Panc1 (cell line): ENCODE measurements at regions not wholly inside any gene's neighbourhood (a gene's known extent, or its start where the extent isn't known, plus 50 kb on each side); places are given as distances from the start of the nearest gene placed in this dataset.

ENCODE experiments used
- ATAC-seq: fragments of 200-7000 bp; cut with Tn5 transposase; 2 replicates; pipeline ENCODE4 v1.9.1; 2020; ENCODE audit warnings: mild to moderate bottlenecking, moderate library complexity
- BruUV-seq: library from RNA; stranded (reverse); fragments of 400-500 nt; replicated peaks from 2 replicates; lab custom pipeline; 2021; lab: Mats Ljungman, UMichigan
- CTCF ChIA-PET: fragments of 300-600 bp; sonication (Branson Sonifier 250); formaldehyde crosslinking; loops from one replicate; lab custom pipeline; 2022; ENCODE audit warnings: antibody characterized with exemption; lab: Charles Lee
- POLR2A ChIA-PET: fragments of 300-600 bp; sonication (Branson Sonifier 250); formaldehyde crosslinking; loops from one replicate; lab custom pipeline; 2022; ENCODE audit warnings: antibody characterized with exemption; lab: Charles Lee
- DNase-seq: peaks from one replicate; pipeline ENCODE4 v3.0.0-alpha.2; 2010; ENCODE audit warnings: low read depth, low spot score
- H3K27ac ChIP-seq: 2 replicates; pipeline ENCODE4 v1.5.1; 2011; ENCODE audit warnings: mild to moderate bottlenecking, low read length, inconsistent platforms
- H3K27me3 ChIP-seq: fragments of 200-500 bp; sonication (Bioruptor generic); 2 replicates; pipeline ENCODE4 v1.6.0; 2014; ENCODE audit warnings: low read length, inconsistent platforms; ENCODE audit not compliant: control insufficient read depth, insufficient read depth
- H3K36me3 ChIP-seq: fragments of 200-500 bp; sonication (Bioruptor generic); 2 replicates; pipeline ENCODE4 v1.5.1; 2014; ENCODE audit warnings: inconsistent platforms, mild to moderate bottlenecking, low read length, moderate library complexity; ENCODE audit not compliant: control insufficient read depth, insufficient read depth
- H3K4me1 ChIP-seq: 2 replicates; pipeline ENCODE4 v1.5.1; 2011; ENCODE audit warnings: inconsistent platforms, mild to moderate bottlenecking, low read length, moderate library complexity; ENCODE audit not compliant: control insufficient read depth, insufficient read depth
- H3K4me3 ChIP-seq, 2 experiments: 2 replicates each; pipeline ENCODE4 v1.5.1; 2011 to 2012; ENCODE audit warnings: low read depth in 2 of 2, low read length in 2 of 2, mild to moderate bottlenecking in 2 of 2, inconsistent platforms in 1 of 2, moderate library complexity in 1 of 2
- H3K9me3 ChIP-seq: fragments of 200-500 bp; sonication (Bioruptor generic); 2 replicates; pipeline ENCODE4 v1.5.1; 2014; ENCODE audit warnings: low read depth, mild to moderate bottlenecking, inconsistent platforms, low read length, moderate library complexity; ENCODE audit not compliant: control insufficient read depth, insufficient read depth
- POLR2AphosphoS5 ChIP-seq: IDR thresholded peaks from 2 replicates; pipeline ENCODE4 v1.6.1; 2012; ENCODE audit warnings: mild to moderate bottlenecking, low read depth, low read length, moderate library complexity
- SIN3A ChIP-seq: IDR thresholded peaks from 2 replicates; pipeline ENCODE4 v1.6.1; 2012; ENCODE audit warnings: low read depth, mild to moderate bottlenecking, low read length, moderate library complexity, borderline replicate concordance; ENCODE audit not compliant: insufficient read depth
- TCF7L2 ChIP-seq: IDR thresholded peaks from 2 replicates; pipeline ENCODE4 v1.6.1; 2011; ENCODE audit warnings: mild to moderate bottlenecking, low read depth, low read length, inconsistent platforms
- in situ Hi-C: cut with HindIII; loops from 2 replicates; pipeline ENCODE4 v1.10.0; 2016; ENCODE audit warnings: low sequenced_read_pairs, low pct_unique_long_range_greater_than_20kb
- intact Hi-C: fragments of 100-400 bp; cut with micrococcal nuclease; formaldehyde crosslinking; loops from one replicate; pipeline ENCODE4 v1.10.0; 2022; ENCODE audit not compliant: unreplicated experiment
- TF ChIP-seq, protein P1 (sequence below): fragments of 450-650 bp; IDR thresholded peaks from 2 replicates; pipeline ENCODE4 v1.5.1; 2017; ENCODE audit warnings: mild to moderate bottlenecking
- TF ChIP-seq, protein P2 (sequence below), 2 experiments: IDR thresholded peaks; 2 replicates each; pipeline ENCODE4 v1.6.1; 2011 to 2012; ENCODE audit warnings: low read depth in 2 of 2, control low read depth in 1 of 2, low read length in 1 of 2, mild to moderate bottlenecking in 1 of 2, moderate library complexity in 1 of 2; ENCODE audit not compliant: insufficient read depth in 1 of 2

DNA sequence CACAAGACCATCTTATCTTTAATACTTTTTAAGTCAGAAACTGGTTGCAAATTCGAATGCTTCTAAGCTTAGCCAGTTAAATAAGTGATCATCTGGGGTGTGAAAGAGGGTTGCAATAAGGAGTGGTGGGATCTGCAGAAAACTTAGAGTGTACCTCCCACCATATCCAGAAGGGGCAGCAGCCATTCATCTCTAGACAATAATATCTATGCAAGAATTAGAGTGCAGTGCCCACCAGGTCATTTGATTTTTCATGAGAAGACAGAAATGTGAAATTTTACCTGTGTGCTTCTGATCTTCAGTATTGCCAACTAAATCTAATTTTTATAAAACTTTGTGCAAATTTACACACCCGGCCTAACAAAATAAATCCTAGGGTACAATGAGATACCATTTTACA lies 127.2 kb upstream of the SP4 start:
- H3K9me3 ChIP-seq: no peaks in the 10 kb centered on the region
- H3K27ac ChIP-seq: no peak overlapping the region
- H3K36me3 ChIP-seq: no peaks in the 10 kb centered on the region
- intact Hi-C loops: no loop called here
- ATAC-seq (no peak), DNase-seq (no peak)
- no peak overlapping the region for H3K4me3 ChIP-seq
- H3K4me1 ChIP-seq: no peaks in the 10 kb centered on the region
- in situ Hi-C loops: no loop called here
- ChIA-PET CTCF (interaction anchor here (0.7 to 0.9 kb wide), 2 partner anchors 9 to 39 kb away, joined by 4 to 5 read pairs; no protein-coding TSS in a partner anchor), POLR2A (no interaction called here)
- BruUV-seq: no TSS peak
- H3K27me3 ChIP-seq: no peaks in the 10 kb centered on the region
- TF ChIP-seq, protein P1, sequence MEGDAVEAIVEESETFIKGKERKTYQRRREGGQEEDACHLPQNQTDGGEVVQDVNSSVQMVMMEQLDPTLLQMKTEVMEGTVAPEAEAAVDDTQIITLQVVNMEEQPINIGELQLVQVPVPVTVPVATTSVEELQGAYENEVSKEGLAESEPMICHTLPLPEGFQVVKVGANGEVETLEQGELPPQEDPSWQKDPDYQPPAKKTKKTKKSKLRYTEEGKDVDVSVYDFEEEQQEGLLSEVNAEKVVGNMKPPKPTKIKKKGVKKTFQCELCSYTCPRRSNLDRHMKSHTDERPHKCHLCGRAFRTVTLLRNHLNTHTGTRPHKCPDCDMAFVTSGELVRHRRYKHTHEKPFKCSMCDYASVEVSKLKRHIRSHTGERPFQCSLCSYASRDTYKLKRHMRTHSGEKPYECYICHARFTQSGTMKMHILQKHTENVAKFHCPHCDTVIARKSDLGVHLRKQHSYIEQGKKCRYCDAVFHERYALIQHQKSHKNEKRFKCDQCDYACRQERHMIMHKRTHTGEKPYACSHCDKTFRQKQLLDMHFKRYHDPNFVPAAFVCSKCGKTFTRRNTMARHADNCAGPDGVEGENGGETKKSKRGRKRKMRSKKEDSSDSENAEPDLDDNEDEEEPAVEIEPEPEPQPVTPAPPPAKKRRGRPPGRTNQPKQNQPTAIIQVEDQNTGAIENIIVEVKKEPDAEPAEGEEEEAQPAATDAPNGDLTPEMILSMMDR: peak; percentile 39; the same call in 1 of the 2 replicates
- TF ChIP-seq POLR2AphosphoS5: no peak

DNA sequence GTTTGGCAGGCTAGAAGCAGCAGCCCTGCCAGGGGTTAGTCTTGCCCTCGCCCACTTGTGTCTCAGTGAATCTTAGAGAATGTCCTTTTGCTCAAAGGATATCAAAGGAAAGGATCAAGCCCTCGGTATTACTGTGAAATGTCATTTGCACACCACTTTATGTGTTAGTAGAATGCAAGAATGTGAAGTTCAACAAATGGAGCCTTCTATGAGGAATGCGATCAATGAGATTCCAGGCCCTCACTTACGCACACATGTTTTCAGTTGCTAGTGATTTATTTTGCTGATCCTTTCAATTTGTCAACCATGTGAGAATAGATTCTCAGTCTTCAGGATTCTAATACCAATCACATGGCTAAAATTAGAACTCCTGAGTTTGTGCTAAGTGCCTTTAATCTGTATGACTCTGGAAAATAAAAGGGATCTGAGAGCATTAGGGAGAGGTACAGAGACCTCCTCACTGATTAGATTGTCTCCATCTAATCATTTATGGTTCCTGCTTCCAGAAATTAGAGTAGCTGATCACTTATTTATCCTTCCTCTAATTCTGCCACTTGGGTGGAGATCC lies 123.0 kb upstream of the SP4 start:
- Histone ChIP-seq H3K27ac (no peak overlapping the region), H3K9me3 (no peaks in the 10 kb centered on the region), H3K27me3 (no peaks in the 10 kb centered on the region), H3K36me3 (no peaks in the 10 kb centered on the region), H3K4me1 (no peaks in the 10 kb centered on the region), H3K4me3 (no peak overlapping the region)
- ATAC-seq (no peak), DNase-seq (no peak)
- no TSS peak for BruUV-seq
- POLR2A ChIA-PET: no interaction called here
- CTCF ChIA-PET: no interaction called here
- TF ChIP-seq, protein P2, sequence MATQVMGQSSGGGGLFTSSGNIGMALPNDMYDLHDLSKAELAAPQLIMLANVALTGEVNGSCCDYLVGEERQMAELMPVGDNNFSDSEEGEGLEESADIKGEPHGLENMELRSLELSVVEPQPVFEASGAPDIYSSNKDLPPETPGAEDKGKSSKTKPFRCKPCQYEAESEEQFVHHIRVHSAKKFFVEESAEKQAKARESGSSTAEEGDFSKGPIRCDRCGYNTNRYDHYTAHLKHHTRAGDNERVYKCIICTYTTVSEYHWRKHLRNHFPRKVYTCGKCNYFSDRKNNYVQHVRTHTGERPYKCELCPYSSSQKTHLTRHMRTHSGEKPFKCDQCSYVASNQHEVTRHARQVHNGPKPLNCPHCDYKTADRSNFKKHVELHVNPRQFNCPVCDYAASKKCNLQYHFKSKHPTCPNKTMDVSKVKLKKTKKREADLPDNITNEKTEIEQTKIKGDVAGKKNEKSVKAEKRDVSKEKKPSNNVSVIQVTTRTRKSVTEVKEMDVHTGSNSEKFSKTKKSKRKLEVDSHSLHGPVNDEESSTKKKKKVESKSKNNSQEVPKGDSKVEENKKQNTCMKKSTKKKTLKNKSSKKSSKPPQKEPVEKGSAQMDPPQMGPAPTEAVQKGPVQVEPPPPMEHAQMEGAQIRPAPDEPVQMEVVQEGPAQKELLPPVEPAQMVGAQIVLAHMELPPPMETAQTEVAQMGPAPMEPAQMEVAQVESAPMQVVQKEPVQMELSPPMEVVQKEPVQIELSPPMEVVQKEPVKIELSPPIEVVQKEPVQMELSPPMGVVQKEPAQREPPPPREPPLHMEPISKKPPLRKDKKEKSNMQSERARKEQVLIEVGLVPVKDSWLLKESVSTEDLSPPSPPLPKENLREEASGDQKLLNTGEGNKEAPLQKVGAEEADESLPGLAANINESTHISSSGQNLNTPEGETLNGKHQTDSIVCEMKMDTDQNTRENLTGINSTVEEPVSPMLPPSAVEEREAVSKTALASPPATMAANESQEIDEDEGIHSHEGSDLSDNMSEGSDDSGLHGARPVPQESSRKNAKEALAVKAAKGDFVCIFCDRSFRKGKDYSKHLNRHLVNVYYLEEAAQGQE (IDR thresholded peaks at IDR 0.05; ENCODE audit: insufficient read depth in 1 of 2, low read depth in 2 of 2, low read length in 1 of 2): no peak
- TF ChIP-seq TCF7L2 (no peak), POLR2AphosphoS5 (no peak), SIN3A (no peak)
- TF ChIP-seq, protein P1: no peak
- in situ Hi-C loops (no loop called here), intact Hi-C loops (no loop called here)
